Ishikawa (cell line): ENCODE measurements at regions not wholly inside any gene's neighbourhood (a gene's known extent, or its start where the extent isn't known, plus 50 kb on each side); places are given as distances from the start of the nearest gene placed in this dataset.

ENCODE experiments used
- CEBPB ChIP-seq: IDR thresholded peaks from 2 replicates; pipeline ENCODE4 v1.6.1; 2012
- CREB1 ChIP-seq: IDR thresholded peaks from 2 replicates; pipeline ENCODE4 v1.6.1; 2012; ENCODE audit warnings: low read depth
- EGR1 ChIP-seq: IDR thresholded peaks from 2 replicates; pipeline ENCODE4 v1.6.1; 2012
- EP300 ChIP-seq: IDR thresholded peaks from 2 replicates; pipeline ENCODE4 v1.6.1; 2012; ENCODE audit warnings: borderline replicate concordance
- FOXM1 ChIP-seq: IDR thresholded peaks from 2 replicates; pipeline ENCODE4 v1.6.1; 2012; ENCODE audit warnings: low read depth, borderline replicate concordance
- MAX ChIP-seq: IDR thresholded peaks from 2 replicates; pipeline ENCODE4 v1.6.1; 2012
- NFIC ChIP-seq: IDR thresholded peaks from 2 replicates; pipeline ENCODE4 v1.6.1; 2012
- RAD21 ChIP-seq: IDR thresholded peaks from 2 replicates; pipeline ENCODE4 v1.6.1; 2012; ENCODE audit warnings: low read depth
- REST ChIP-seq: IDR thresholded peaks from 2 replicates; pipeline ENCODE4 v1.6.1; 2012; ENCODE audit warnings: low read depth, mild to moderate bottlenecking
- TAF1 ChIP-seq: IDR thresholded peaks from 2 replicates; pipeline ENCODE4 v1.6.1; 2012; ENCODE audit warnings: low read depth, mild to moderate bottlenecking
- TCF12 ChIP-seq: IDR thresholded peaks from 2 replicates; pipeline ENCODE4 v1.6.1; 2012; ENCODE audit warnings: low read depth
- TEAD4 ChIP-seq: IDR thresholded peaks from 2 replicates; pipeline ENCODE4 v1.6.1; 2012
- USF1 ChIP-seq: IDR thresholded peaks from 2 replicates; pipeline ENCODE4 v1.6.1; 2012
- YY1 ChIP-seq: IDR thresholded peaks from 2 replicates; pipeline ENCODE4 v1.6.1; 2012; ENCODE audit warnings: low read depth
- ZBTB7A ChIP-seq: IDR thresholded peaks from 2 replicates; pipeline ENCODE4 v1.6.1; 2012; ENCODE audit warnings: low read depth

GRCh38 chr13:76025392-76025791, 389.3 kb downstream of the LMO7 start:
- TF ChIP-seq USF1 (no peak), FOXM1 (no peak), TEAD4 (no peak), NFIC (no peak), CREB1 (no peak), YY1 (no peak), TAF1 (no peak), RAD21 (no peak), MAX (no peak), EGR1 (no peak), REST (no peak)

GRCh38 chr13:76024151-76024550, 388.0 kb downstream of the LMO7 start:
- TF ChIP-seq REST (no peak), ZBTB7A (no peak), TCF12 (no peak), CREB1 (no peak), MAX (no peak), FOXM1 (no peak), TEAD4 (no peak), RAD21 (no peak), NFIC (no peak), YY1 (no peak), CEBPB (no peak), EP300 (no peak), EGR1 (no peak), USF1 (no peak)

- no peak for TF ChIP-seq ZBTB7A
- TF ChIP-seq USF1, result no peak
- no peak for TF ChIP-seq FOXM1
- TF ChIP-seq TEAD4, result no peak
- no peak for TF ChIP-seq RAD21
- TF ChIP-seq CEBPB, result no peak
Observed at GRCh38 chr13:76023652-76024051, 387.5 kb downstream of the LMO7 start.

GRCh38 chr13:76020421-76020955, 384.4 kb downstream of the LMO7 start:
- TF ChIP-seq ZBTB7A (no peak), REST (no peak), EGR1 (no peak), YY1 (no peak), RAD21 (no peak), NFIC (no peak), CREB1 (no peak), TCF12 (no peak), EP300 (no peak), USF1 (no peak), CEBPB (no peak)
